Nephron (organoid): ENCODE measurements at regions not wholly inside any gene's neighbourhood (a gene's known extent, or its start where the extent isn't known, plus 50 kb on each side); places are given as distances from the start of the nearest gene placed in this dataset.
"Not testable (repeated sequence)": the region's sequence is repeated elsewhere in the genome, so short reads cannot be mapped to it uniquely, and the experiment has no call there.

Experiments
- H3K27ac Mint-ChIP-seq, 3 experiments: 2 replicates each; pipeline ENCODE4 v1.8.0; 2020; ENCODE audit warnings: mixed read lengths in 3 of 3, mild to moderate bottlenecking in 2 of 3, moderate library complexity in 1 of 3
- H3K27me3 Mint-ChIP-seq: 2 replicates; pipeline ENCODE4 v1.8.0; 2021; ENCODE audit warnings: low read depth, mild to moderate bottlenecking, moderate library complexity, mixed read lengths
- H3K36me3 Mint-ChIP-seq: 2 replicates; pipeline ENCODE4 v1.8.0; 2020; ENCODE audit warnings: low read depth, mixed read lengths
- H3K4me1 Mint-ChIP-seq: 2 replicates; pipeline ENCODE4 v1.8.0; 2020; ENCODE audit warnings: mixed read lengths
- H3K4me3 Mint-ChIP-seq, 3 experiments: 2 replicates each; pipeline ENCODE4 v1.8.0; 2020; ENCODE audit warnings: mild to moderate bottlenecking in 3 of 3, mixed read lengths in 3 of 3, moderate library complexity in 2 of 3
- H3K9me3 Mint-ChIP-seq: 2 replicates; pipeline ENCODE4 v1.8.0; 2020; ENCODE audit warnings: mixed read lengths
- CTCF ChIP-seq, 3 experiments: fragments of 200-600 bp; sonication (generic); IDR thresholded peaks; one replicate each; pipeline ENCODE4 v1.5.0; 2021; ENCODE audit warnings: antibody characterized with exemption in 3 of 3; ENCODE audit not compliant: unreplicated experiment in 3 of 3

GRCh38 chr9:24816006-24816405 lies 270.3 kb upstream of the IZUMO3 start:
- Mint-ChIP-seq H3K27ac (no peak overlapping the region), H3K4me1 (no peaks in the 10 kb centered on the region), H3K27me3 (no peaks in the 10 kb centered on the region), H3K9me3 (no peaks in the 10 kb centered on the region), H3K36me3 (no peaks in the 10 kb centered on the region), H3K4me3 (no peak overlapping the region)
- TF ChIP-seq CTCF (IDR thresholded peaks at IDR 0.05; ENCODE audit: unreplicated experiment in 3 of 3), result no peak

GRCh38 chr9:24801344-24801743 lies 255.6 kb upstream of the IZUMO3 start:
- H3K27me3 Mint-ChIP-seq, result no peaks in the 10 kb centered on the region
- no peaks in the 10 kb centered on the region for H3K4me1 Mint-ChIP-seq
- H3K27ac Mint-ChIP-seq, result no peak overlapping the region
- no peak for TF ChIP-seq CTCF (IDR thresholded peaks at IDR 0.05; ENCODE audit: unreplicated experiment in 3 of 3)
- no peaks in the 10 kb centered on the region for H3K36me3 Mint-ChIP-seq
- H3K9me3 Mint-ChIP-seq, result no peaks in the 10 kb centered on the region
- H3K4me3 Mint-ChIP-seq, result no peak overlapping the region

DNA sequence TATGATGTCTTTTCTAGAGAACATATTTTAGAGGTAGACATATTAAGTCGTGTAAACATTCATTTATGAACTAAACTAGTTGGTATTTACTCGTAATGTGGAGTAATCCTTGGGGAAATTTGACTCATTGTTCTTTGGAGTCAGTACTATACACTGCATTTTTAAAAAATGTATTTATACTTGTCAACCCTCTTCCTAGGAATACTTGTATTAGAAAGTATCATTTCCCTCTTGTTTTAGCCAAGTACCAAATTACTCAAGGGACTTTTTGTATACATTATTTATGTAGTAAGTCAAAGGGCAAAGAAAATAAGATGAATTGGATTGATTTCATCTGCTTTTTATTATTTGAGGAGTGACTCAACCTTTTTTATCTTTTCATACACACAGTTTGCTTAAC lies 248.1 kb upstream of the IZUMO3 start:
- peaks cover 16% of the 10 kb centered on the region for H3K9me3 Mint-ChIP-seq
- no peak for TF ChIP-seq CTCF (IDR thresholded peaks at IDR 0.05; ENCODE audit: unreplicated experiment in 3 of 3)
- H3K36me3 Mint-ChIP-seq, result no peaks in the 10 kb centered on the region
- no peaks in the 10 kb centered on the region for H3K27me3 Mint-ChIP-seq
- no peak overlapping the region for H3K4me3 Mint-ChIP-seq
- H3K27ac Mint-ChIP-seq, result no peak overlapping the region
- H3K4me1 Mint-ChIP-seq, result no peaks in the 10 kb centered on the region

DNA sequence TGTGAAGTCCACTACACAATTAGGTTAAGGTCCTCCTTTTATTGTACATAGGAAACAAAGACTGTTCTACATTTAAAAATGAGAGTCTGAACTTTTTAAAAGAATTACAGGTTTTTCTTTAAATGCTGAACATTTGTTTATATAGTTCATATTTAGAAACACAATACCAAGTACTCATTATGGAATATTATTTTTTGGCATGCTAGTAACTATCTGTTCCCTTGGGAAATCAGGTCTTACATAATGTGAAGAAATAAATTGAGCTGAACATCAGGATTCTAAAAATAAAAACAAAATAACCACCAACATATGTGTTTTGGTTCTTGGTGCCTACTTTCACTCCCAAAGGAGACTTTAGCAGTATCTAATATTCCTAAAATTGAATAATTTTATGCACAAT lies 230.5 kb upstream of the IZUMO3 start:
- TF ChIP-seq CTCF (IDR thresholded peaks at IDR 0.05; ENCODE audit: unreplicated experiment in 3 of 3), result no peak
- Mint-ChIP-seq H3K4me1 (no peaks in the 10 kb centered on the region), H3K27me3 (no peaks in the 10 kb centered on the region), H3K9me3 (peaks cover 23% of the 10 kb centered on the region), H3K4me3 (no peak overlapping the region), H3K27ac (no peak overlapping the region), H3K36me3 (peaks cover 4% of the 10 kb centered on the region)

DNA sequence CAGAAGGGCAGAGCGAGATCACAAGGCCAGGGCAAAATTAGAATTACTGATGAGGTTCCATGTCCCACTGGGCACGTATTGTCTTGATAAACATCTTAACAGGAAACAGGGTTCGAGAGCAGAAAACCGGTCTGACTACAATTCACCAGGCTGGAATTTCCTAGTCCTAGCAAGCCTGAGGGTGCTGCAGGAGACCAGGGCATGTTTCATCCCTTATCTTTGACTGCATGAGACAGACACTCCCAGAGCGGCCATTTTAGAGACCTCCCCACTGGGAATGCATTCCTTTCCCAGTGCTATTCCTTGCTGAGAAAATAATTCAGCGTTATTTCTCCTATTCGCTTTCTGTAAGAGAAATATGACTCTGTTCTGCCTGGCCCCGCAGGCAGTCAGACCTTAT lies 228.5 kb upstream of the IZUMO3 start:
- not testable (repeated sequence) for H3K4me1 Mint-ChIP-seq, H3K27ac Mint-ChIP-seq, H3K27me3 Mint-ChIP-seq, H3K4me3 Mint-ChIP-seq, H3K36me3 Mint-ChIP-seq
- peaks cover 25% of the 10 kb centered on the region for H3K9me3 Mint-ChIP-seq

DNA sequence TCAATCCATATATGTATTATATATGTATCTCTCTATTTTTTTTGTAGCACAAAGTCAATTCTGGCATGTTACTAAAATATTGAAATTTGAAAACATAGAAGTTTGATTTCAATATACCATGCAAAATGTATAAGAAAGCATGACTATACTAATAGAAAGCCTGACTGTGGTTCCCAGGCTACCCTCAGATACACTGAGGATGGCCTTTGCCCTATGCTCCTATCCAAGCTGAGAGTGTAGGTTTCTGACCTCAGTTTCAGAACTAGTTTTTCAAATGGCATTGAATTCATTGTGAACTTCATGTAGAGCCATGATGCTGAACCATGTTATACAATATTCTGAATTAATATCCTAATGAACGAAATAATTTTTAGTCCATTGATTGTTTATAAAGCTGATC lies 220.4 kb upstream of the IZUMO3 start:
- no peaks in the 10 kb centered on the region for H3K36me3 Mint-ChIP-seq
- no peak overlapping the region for H3K27ac Mint-ChIP-seq
- H3K4me1 Mint-ChIP-seq, result no peaks in the 10 kb centered on the region
- H3K27me3 Mint-ChIP-seq, result no peaks in the 10 kb centered on the region
- H3K9me3 Mint-ChIP-seq, result peaks cover 14% of the 10 kb centered on the region
- no peak for TF ChIP-seq CTCF (IDR thresholded peaks at IDR 0.05; ENCODE audit: unreplicated experiment in 3 of 3)
- no peak overlapping the region for H3K4me3 Mint-ChIP-seq
